A673 (cell line): ENCODE measurements at regions not wholly inside any gene's neighbourhood (a gene's known extent, or its start where the extent isn't known, plus 50 kb on each side); places are given as distances from the start of the nearest gene placed in this dataset.

Experiments
- CTCF ChIP-seq: fragments of 300-800, 200-600 bp; sonication (generic); conservative IDR thresholded peaks from 2 replicates; pipeline ENCODE4 v1.5.1; 2017; ENCODE audit warnings: low read depth, mild to moderate bottlenecking, antibody characterized with exemption, low read length, moderate library complexity, mixed read lengths
- EZH2 ChIP-seq: fragments of 200-600 bp; sonication (generic); IDR thresholded peaks from 2 replicates; pipeline ENCODE4 v1.6.1; 2017; ENCODE audit warnings: borderline replicate concordance, low read depth, mild to moderate bottlenecking, mixed read lengths, antibody characterized with exemption, low read length; ENCODE audit not compliant: poor library complexity, severe bottlenecking

DNA sequence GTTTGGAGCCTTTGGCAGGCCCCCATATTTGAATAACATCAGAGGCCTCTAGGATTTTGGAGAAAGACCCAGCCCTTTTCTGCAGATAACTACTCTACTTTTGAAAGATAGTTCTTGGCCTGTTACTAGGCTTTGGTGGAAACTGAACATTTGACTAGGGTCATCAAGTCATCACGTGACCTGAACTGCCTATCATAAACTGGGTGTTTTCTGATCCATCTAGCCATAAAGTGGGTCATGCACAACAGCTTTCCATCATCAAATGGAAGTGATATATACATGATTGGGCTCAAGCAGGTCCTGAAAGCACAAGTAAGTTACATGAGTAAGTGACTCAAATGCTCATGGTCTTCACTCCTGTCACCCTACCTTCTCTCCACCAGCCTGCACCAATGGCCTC lies 552.3 kb upstream of the GRM3 start:
- TF ChIP-seq CTCF (no peak), EZH2 (no peak)
